ES-I3 (cell line): ENCODE measurements at regions not wholly inside any gene's neighbourhood (a gene's known extent, or its start where the extent isn't known, plus 50 kb on each side); places are given as distances from the start of the nearest gene placed in this dataset.
"Not testable (repeated sequence)": the region's sequence is repeated elsewhere in the genome, so short reads cannot be mapped to it uniquely, and the experiment has no call there.

ENCODE experiments used
- H3K36me3 ChIP-seq: 2 replicates; pipeline ENCODE4 v1.6.1; 2013; ENCODE audit warnings: mild to moderate bottlenecking, low read length, control low read depth, moderate library complexity; ENCODE audit not compliant: insufficient read depth
- H3K4me1 ChIP-seq: 2 replicates; pipeline ENCODE4 v1.6.1; 2013; ENCODE audit warnings: mild to moderate bottlenecking, control low read depth, low read length; ENCODE audit not compliant: insufficient read depth
- H3K9ac ChIP-seq: 2 replicates; pipeline ENCODE4 v1.6.1; 2013; ENCODE audit warnings: low read depth, mild to moderate bottlenecking, low read length, moderate library complexity
- H3K9me3 ChIP-seq: 2 replicates; pipeline ENCODE4 v1.6.1; 2013; ENCODE audit warnings: mild to moderate bottlenecking, low read length, moderate library complexity; ENCODE audit not compliant: control insufficient read depth, insufficient read depth

DNA sequence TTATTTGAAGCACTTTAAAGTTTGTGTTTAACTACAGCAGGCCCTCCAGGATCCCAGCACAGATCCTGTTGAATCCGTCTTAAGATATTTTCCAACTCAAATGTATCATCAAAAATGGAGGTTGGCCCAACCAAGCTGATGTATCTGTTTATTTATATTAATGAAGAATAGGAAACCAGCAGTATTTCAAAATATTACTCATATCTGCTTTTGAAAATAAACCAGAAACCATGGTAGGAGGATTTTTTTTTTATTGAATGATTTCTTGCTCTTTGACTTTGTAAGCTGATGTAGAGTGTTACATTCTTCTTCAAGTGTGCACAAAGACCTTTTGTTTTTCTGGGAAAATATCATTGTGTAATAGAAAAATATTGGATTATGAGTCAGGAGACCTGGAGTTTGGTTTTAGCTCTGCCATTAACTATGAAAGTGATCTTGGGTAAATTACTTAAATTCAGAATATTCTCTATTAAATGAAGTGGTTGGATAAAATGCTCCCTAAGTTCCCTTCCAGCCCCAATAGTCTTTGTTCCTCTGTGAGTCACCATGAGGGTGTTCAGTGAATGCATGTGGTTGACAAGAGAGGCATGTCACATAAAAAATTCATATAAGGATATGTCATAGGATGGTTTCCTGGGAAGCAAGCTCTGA is 221.3 kb upstream of the GAP43 start:
- Histone ChIP-seq H3K36me3 (no peaks in the 10 kb centered on the region), H3K4me1 (peaks cover 39% of the 10 kb centered on the region), H3K9me3 (no peaks in the 10 kb centered on the region), H3K9ac (no peak overlapping the region)

DNA sequence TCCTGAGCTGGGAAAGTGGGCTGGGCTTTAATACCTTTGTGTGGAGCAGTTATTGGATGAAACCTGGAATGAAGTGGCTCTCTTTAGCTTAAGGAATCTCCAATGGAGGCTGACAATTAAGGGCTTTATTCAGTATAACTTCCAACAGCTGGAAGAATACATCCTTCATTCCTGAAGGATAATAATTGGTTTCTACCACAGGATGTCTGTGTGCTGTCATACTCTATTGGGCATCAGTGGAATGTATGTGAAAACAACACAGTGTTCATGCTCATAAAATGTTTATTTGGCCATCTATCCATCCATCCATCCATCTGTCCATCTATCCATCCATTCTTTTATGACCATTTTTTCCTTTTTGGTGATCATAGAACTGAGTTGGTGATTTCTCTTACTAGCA is 220.7 kb upstream of the GAP43 start:
- peaks cover 39% of the 10 kb centered on the region for H3K4me1 ChIP-seq
- H3K9me3 ChIP-seq = no peaks in the 10 kb centered on the region
- no peaks in the 10 kb centered on the region for H3K36me3 ChIP-seq
- H3K9ac ChIP-seq = no peak overlapping the region

DNA sequence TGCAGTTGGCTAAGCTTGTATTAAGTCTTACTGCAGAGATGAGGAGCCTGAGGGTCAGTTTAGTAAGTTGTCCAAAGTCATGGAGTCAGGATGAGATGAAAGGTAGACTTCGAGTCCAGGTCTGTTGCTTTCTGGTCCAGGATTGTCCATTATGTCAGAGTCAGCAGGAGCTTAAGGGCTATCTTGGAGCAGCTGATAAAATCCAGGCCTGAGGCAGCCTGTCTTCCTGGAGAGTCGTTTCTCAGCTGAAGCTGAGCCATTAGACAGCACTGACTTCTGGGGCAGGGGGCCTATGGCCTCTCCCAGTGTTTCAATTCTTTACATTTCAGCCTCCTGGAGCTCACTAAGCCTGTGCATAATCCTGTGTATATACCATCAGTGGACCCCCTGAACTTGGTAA is 219.5 kb upstream of the GAP43 start:
- H3K36me3 ChIP-seq = no peaks in the 10 kb centered on the region

GRCh38 chr3:115409596-115409995 is 213.7 kb upstream of the GAP43 start:
- Histone ChIP-seq H3K4me1 (peaks cover 15% of the 10 kb centered on the region), H3K36me3 (no peaks in the 10 kb centered on the region), H3K9ac (no peak overlapping the region)

More for the DNA sequence above, 219.5 kb upstream of the GAP43 start:
- Histone ChIP-seq H3K9me3 (no peaks in the 10 kb centered on the region), H3K4me1 (peaks cover 39% of the 10 kb centered on the region), H3K9ac (no peak overlapping the region)

DNA sequence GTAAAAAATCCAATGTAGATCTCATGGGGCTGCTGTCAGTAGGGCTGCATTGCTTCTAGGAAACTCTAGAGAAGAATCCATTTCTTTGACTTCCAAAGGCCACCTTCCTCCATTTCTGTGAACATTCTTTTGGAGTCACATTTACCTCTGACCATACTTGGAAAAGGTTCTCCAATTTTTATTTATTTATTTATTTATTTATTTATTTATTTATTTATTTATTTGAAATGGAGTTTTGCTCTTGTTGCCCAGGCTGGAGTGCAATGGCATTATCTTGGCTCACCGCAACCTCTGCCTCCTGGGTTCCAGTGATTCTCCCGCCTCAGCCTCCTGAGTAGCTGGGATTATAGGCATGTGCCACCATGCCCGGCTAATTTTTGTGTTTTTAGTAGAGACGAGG is 208.7 kb upstream of the GAP43 start:
- H3K36me3 ChIP-seq, H3K9me3 ChIP-seq, H3K9ac ChIP-seq, H3K4me1 ChIP-seq: not testable (repeated sequence)

More at GRCh38 chr3:115409596-115409995, 213.7 kb upstream of the GAP43 start:
- H3K9me3 ChIP-seq = no peaks in the 10 kb centered on the region

GRCh38 chr3:115415246-115415996 is 207.9 kb upstream of the GAP43 start:
- peaks cover 5% of the 10 kb centered on the region; the same call in 1 of the 2 replicates for H3K4me1 ChIP-seq
- no peaks in the 10 kb centered on the region for H3K9me3 ChIP-seq
- no peaks in the 10 kb centered on the region for H3K36me3 ChIP-seq
- H3K9ac ChIP-seq = no peak overlapping the region

- Histone ChIP-seq H3K4me1 (peaks cover 5% of the 10 kb centered on the region; the same call in 1 of the 2 replicates), H3K9me3 (no peaks in the 10 kb centered on the region), H3K9ac (no peak overlapping the region), H3K36me3 (no peaks in the 10 kb centered on the region)
Measured at GRCh38 chr3:115418583-115418982, 204.7 kb upstream of the GAP43 start.

GRCh38 chr3:115420086-115420485 is 203.2 kb upstream of the GAP43 start:
- no peaks in the 10 kb centered on the region for H3K9me3 ChIP-seq
- H3K4me1 ChIP-seq = peaks cover 5% of the 10 kb centered on the region; the same call in 1 of the 2 replicates
- no peaks in the 10 kb centered on the region for H3K36me3 ChIP-seq
- no peak overlapping the region for H3K9ac ChIP-seq

GRCh38 chr3:115423170-115423569 is 200.1 kb upstream of the GAP43 start:
- Histone ChIP-seq H3K4me1 (peaks cover 5% of the 10 kb centered on the region; the same call in 1 of the 2 replicates), H3K9me3 (no peaks in the 10 kb centered on the region), H3K36me3 (no peaks in the 10 kb centered on the region), H3K9ac (no peak overlapping the region)

GRCh38 chr3:115428841-115429240 is 194.5 kb upstream of the GAP43 start:
- Histone ChIP-seq H3K9me3 (no peaks in the 10 kb centered on the region), H3K36me3 (no peaks in the 10 kb centered on the region), H3K4me1 (peaks cover 12% of the 10 kb centered on the region), H3K9ac (no peak overlapping the region)

- no peaks in the 10 kb centered on the region for H3K9me3 ChIP-seq
- H3K36me3 ChIP-seq = no peaks in the 10 kb centered on the region
- peaks cover 8% of the 10 kb centered on the region; the same call in 1 of the 2 replicates for H3K4me1 ChIP-seq
- H3K9ac ChIP-seq = no peak overlapping the region
Measured at GRCh38 chr3:115436767-115437301, 186.5 kb upstream of the GAP43 start.

- Histone ChIP-seq H3K9me3 (no peaks in the 10 kb centered on the region), H3K36me3 (no peaks in the 10 kb centered on the region), H3K4me1 (peaks cover 8% of the 10 kb centered on the region; the same call in 1 of the 2 replicates), H3K9ac (no peak overlapping the region)
Measured at GRCh38 chr3:115438799-115439198, 184.5 kb upstream of the GAP43 start.

- H3K4me1 ChIP-seq = no peaks in the 10 kb centered on the region
- no peaks in the 10 kb centered on the region for H3K9me3 ChIP-seq
- H3K9ac ChIP-seq = no peak overlapping the region
- H3K36me3 ChIP-seq = no peaks in the 10 kb centered on the region
Measured at GRCh38 chr3:115445559-115445958, 177.8 kb upstream of the GAP43 start.

- Histone ChIP-seq H3K4me1 (peaks cover 4% of the 10 kb centered on the region; the same call in 1 of the 2 replicates), H3K9ac (no peak overlapping the region), H3K36me3 (no peaks in the 10 kb centered on the region), H3K9me3 (no peaks in the 10 kb centered on the region)
Measured at GRCh38 chr3:115448851-115449250, 174.5 kb upstream of the GAP43 start.

- Histone ChIP-seq H3K4me1 (peaks cover 4% of the 10 kb centered on the region; the same call in 1 of the 2 replicates), H3K9me3 (no peaks in the 10 kb centered on the region), H3K9ac (no peak overlapping the region), H3K36me3 (no peaks in the 10 kb centered on the region)
Measured at GRCh38 chr3:115450036-115450435, 173.3 kb upstream of the GAP43 start.
